Urinary bladder (tissue), 3 donors: ENCODE measurements at regions not wholly inside any gene's neighbourhood (a gene's known extent, or its start where the extent isn't known, plus 50 kb on each side); places are given as distances from the start of the nearest gene placed in this dataset.
"Not testable (repeated sequence)": the region's sequence is repeated elsewhere in the genome, so short reads cannot be mapped to it uniquely, and the experiment has no call there.

Source experiments
- DNase-seq: peaks from one replicate; pipeline ENCODE4 v3.0.0-alpha.2; 2015; ENCODE audit errors: extremely low spot score
- H3K27ac ChIP-seq: one replicate; pipeline ENCODE4 v1.5.1; 2013; ENCODE audit warnings: low read depth, mild to moderate bottlenecking, moderate library complexity
- H3K36me3 ChIP-seq: one replicate; pipeline ENCODE4 v1.6.1; 2013; ENCODE audit warnings: mild to moderate bottlenecking, moderate library complexity; ENCODE audit not compliant: insufficient read depth
- H3K4me1 ChIP-seq: one replicate; pipeline ENCODE4 v1.6.1; 2013; ENCODE audit warnings: mild to moderate bottlenecking, moderate library complexity; ENCODE audit not compliant: insufficient read depth
- H3K4me3 ChIP-seq: one replicate; pipeline ENCODE4 v1.5.1; 2013; ENCODE audit warnings: low read depth, low read length
- WGBS: extraction: QIAGEN DNeasy Blood & Tissue Kit; methylation state at CpG from one replicate; pipeline ENCODE4 v1.1.7; 2013; 5-methylcytosine and 5-hydroxymethylcytosine counted together
- donor health status: healthy with polysubstance abuse.
- donor health status: healthy.

DNA sequence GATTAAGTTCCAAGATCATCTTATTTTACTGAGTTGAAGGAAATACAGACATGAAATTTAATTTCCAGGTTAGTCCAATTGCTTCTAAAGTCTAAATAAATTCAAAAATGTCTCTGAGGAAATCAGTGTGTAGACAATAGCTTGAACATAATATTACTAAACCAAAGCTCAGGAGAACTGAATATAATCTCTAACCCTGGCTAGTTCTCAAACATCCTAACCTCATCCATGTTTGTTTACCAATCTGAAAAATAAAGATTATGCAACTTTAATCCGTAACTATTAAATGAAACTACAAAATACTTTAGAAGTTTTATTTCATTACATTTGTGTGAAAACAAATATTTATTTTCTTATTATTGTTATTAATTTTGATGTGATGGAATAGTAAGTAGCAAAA, 387.2 kb downstream of the TBC1D32 start:
- H3K27ac ChIP-seq, result no peak overlapping the region
- 2% methylated on average over 1 of the region's 1 CpG for WGBS

DNA sequence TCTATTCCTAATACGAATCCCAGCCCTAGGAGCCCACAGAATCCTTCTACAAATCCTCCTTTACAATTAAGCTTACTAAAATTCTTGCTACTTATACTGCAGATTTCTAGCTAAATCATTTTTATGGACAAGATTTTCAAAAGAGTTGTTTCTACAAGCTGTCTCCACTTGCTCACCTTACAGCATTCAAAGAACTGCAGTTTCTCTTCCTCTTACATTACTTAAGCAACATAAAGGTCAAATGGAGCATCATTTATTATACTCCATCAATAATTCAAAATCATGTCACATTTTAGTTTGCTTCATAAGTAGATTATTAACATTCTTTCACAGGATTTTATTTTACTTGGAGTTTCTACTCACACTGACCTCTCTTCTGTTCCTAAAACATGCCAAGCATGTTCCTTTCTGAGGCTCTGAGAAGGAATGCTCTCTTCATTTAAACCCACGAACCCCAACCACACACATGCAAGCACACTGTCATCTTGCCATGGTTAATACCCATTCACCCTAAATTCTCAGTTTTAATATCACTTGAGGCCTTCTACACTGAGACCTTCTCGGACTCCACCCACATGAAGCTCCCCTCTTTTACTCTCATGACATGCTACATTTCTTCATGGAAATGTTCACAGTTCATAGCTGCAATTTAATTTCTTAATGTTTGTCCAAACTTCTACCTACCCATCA, 388.2 kb downstream of the TBC1D32 start:
- Histone ChIP-seq H3K27ac (no peak overlapping the region), H3K4me1 (no peaks in the 10 kb centered on the region), H3K4me3 (no peak overlapping the region), H3K36me3 (no peaks in the 10 kb centered on the region)
- no peak for DNase-seq
- WGBS, result 81% methylated on average over 3 of the region's 3 CpGs

More for the DNA sequence above, 387.2 kb downstream of the TBC1D32 start:
- Histone ChIP-seq H3K4me1 (no peaks in the 10 kb centered on the region), H3K4me3 (no peak overlapping the region), H3K36me3 (no peaks in the 10 kb centered on the region)
- DNase-seq, result no peak

DNA sequence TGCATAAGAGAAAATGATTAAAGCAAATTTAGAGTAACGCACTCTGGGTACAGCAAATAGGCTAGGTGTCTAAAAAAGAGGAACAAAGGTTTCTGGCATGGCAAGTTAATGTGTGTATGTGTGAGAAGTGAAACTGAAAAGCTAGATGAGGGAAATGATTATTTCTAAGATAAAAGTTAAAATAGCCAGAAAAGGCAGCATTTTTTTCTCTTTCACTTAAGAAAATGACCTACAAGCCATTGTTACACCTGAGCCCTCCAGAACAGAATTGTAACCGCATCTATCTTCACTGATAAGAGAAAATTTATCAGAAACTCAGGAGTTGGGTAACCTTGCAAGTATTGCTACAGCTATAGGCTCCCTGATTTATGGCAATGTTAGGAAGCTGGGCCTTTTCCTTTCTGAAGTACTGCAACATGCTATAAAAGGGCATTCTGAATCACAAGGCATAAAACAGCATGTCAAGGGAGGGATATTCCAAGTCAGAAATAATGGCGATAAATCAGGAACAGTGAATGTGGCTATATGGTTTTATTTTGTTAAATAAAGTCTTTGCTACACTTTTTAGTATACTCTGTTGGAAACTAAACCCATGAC, 395.3 kb downstream of the TBC1D32 start:
- DNase-seq, result no peak
- Histone ChIP-seq H3K27ac (no peak overlapping the region), H3K4me1 (no peaks in the 10 kb centered on the region), H3K4me3 (no peak overlapping the region), H3K36me3 (no peaks in the 10 kb centered on the region)
- WGBS, result 81% methylated on average over 3 of the region's 3 CpGs

DNA sequence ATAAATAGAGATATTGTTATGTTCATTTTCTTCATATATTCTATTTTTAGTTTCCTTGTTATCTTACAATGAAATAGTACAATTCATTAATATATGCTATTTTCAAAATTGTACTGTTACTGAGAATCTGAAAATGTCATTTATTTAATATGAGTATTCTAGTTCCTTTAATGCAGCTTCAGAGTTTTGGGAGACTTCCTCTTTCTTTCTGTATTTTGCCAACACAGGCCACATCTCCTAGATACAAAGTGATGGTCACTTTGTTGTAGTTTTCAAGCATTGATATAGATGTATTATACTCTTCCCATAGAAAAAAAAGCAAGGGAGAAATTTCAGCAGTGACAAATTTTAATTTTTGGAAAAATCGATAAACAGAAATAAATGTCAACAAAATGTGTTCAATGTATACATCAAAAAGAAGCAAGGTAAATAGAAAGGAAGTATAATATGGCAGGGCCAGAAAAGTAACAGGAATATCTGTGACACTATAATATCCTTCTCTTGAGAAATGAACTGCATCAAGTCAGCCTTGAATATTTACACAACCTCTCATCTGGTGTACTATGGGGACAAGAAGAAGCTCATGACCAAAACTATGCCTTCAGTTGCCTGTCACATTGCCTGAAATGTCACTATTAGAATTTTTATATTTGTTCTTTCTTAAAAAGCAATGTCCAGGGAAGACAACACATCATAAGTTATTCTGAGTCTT, 396.0 kb downstream of the TBC1D32 start:
- Histone ChIP-seq H3K4me1 (no peaks in the 10 kb centered on the region), H3K27ac (no peak overlapping the region), H3K4me3 (no peak overlapping the region), H3K36me3 (no peaks in the 10 kb centered on the region)
- WGBS, result 88% methylated on average over 1 of the region's 1 CpG
- no peak for DNase-seq

DNA sequence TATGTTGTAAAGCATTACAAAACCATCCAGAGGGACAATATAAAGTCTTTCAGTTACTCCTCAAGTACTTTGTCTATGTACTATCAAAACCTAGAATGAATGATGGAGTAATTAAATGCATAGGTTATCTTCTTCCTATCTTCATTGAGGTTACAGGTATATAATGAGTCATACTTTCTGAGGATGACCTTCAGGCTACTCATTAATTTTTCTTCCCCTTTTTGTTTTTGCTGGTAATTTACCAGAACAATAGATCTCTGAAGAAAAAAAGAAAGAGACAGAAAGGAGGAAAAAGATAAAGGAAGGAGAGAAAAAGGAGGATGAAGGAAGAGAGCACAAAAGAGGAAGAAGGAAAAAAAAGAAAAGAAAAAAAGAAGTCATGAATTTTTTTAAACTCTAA, 398.4 kb downstream of the TBC1D32 start:
- H3K27ac ChIP-seq, result no peak overlapping the region
- H3K36me3 ChIP-seq, result no peaks in the 10 kb centered on the region
- H3K4me3 ChIP-seq, result no peak overlapping the region
- no peak for DNase-seq
- no peaks in the 10 kb centered on the region for H3K4me1 ChIP-seq

DNA sequence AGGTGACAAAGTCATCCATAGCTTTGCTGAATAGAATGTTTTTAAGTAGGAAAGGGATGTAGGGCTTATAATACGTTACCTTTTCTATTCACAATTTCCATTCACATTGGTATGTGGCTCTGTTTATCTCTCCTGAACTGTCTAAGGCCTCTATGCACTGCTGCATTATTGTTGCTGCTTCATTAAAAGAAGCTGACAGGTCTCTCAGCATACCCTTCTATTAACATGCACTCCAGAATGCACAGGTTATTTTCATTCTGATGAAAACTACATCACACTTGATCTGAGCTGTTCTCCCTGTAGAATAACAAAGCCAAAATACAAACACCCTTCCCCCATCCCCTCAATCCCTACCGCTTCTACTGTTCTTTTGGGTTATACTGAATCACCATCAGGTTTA, 399.3 kb downstream of the TBC1D32 start:
- no peak overlapping the region for H3K27ac ChIP-seq
- H3K36me3 ChIP-seq, result no peaks in the 10 kb centered on the region
- 88% methylated on average over 2 of the region's 2 CpGs for WGBS
- no peak overlapping the region for H3K4me3 ChIP-seq
- no peak for DNase-seq
- no peaks in the 10 kb centered on the region for H3K4me1 ChIP-seq

DNA sequence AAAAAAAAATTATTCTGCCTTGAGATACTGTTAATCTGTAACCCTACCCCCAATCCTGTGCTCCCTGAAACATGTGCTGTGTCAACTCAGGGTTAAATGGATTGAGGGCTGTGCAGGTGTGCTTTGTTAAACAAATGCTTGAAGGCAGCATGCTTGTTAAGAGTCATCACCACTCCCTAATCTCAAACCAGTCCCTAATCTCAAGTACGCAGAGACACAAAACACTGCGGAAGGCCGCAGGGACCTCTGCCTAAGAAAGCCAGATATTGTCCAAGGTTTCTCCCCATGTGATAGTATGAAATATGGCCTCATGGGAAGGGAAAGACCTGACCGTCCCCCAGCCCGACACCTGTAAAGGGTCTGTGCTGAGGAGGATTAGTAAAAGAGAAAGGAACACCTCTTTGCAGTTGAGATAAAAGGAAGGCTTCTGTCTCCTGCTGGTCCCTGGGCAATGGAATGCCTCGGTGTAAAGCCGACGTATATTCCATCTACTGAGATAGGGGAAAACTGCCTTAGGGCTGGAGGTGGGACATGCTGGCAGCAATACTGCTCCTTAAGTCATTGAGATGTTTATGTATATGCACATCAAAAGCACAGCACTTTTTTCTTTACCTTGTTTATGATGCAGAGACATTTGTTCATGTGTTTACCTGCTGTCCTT, 402.6 kb downstream of the TBC1D32 start:
- H3K4me1 ChIP-seq, DNase-seq, H3K36me3 ChIP-seq, H3K4me3 ChIP-seq, H3K27ac ChIP-seq: not testable (repeated sequence)
- 65% methylated on average over 8 of the region's 8 CpGs for WGBS

DNA sequence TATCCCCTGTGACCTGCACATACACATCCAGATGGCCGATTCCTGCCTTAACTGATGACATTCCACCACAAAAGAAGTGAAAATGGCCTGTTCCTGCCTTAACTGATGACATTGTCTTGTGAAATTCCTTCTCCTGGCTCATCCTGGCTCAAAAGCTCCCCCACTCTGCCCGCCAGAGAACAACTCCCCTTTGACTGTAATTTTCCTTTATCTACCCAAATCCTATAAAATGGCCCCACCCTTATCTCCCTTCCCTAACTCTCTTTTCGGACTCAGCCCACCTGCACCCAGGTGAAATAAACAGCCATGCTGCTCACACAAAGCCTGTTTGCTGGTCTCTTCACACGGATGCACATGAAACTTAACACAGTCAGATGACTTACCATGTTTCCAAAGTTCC, 403.8 kb downstream of the TBC1D32 start:
- not testable (repeated sequence) for H3K4me1 ChIP-seq, H3K4me3 ChIP-seq, DNase-seq, H3K36me3 ChIP-seq, H3K27ac ChIP-seq
- 91% methylated on average over 4 of the region's 4 CpGs for WGBS

DNA sequence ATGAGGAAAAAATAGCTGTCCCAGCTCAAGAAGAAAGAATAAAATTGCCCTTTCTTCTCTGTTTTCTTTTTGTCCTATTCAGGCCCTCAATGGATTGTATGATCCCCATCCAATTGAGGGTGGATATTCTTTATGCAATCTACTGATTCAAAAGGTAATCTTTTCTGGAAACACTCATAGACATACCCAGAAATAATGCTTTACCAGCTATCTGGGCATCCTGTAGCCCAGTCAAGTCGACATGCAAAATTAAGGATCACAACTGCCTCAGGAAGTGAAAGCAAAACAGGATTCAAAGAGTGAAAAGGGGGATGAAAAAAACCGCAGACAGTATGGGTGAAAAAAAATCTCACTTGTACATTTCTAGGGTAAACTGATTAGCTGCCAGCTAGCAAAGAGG, 410.1 kb downstream of the TBC1D32 start:
- Histone ChIP-seq H3K4me1 (no peaks in the 10 kb centered on the region), H3K27ac (no peak overlapping the region), H3K36me3 (no peaks in the 10 kb centered on the region), H3K4me3 (no peak overlapping the region)
- no peak for DNase-seq
- WGBS, result 83% methylated on average over 2 of the region's 2 CpGs

DNA sequence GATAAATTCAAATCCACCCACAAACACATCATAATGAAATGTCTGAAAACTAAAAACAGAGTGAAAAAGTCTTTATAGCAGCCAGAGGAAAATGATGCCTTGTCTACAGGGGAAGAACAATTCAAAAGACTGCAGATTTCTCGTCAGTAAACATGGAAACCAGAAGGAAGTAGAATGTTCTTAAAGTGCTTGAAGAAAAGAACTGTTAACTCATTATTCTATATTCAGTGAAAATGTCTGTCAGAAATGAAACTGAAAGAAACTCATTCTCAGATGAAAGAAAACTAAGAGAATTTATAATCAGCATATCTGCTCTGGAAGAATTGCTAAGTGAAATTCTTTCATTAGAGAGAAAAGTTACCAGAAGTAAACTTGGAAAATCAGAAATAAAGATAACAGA, 416.1 kb downstream of the TBC1D32 start:
- WGBS, result 33% methylated on average over 1 of the region's 1 CpG

DNA sequence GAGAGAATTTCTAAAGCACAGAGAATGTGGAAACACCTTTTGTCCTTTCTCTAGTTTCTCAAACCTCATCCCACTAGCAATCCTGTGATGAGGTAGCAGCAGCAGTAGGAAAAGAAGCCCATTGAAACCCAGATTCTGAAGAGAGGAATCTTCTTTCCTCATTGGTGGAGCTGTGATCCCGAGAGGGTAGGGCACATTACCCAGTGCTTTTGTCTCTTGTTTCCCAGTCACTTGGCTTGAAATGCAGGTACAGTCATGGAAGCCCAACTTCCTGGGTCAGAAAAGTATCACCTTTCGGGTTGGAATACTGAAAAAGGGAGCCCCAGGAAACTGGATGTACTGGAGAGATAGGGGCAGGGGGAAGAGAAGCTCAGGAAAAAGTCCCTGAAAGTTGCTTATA, 417.4 kb downstream of the TBC1D32 start:
- Histone ChIP-seq H3K36me3 (no peaks in the 10 kb centered on the region), H3K4me1 (no peaks in the 10 kb centered on the region), H3K27ac (no peak overlapping the region), H3K4me3 (no peak overlapping the region)
- 69% methylated on average over 2 of the region's 2 CpGs for WGBS
- no peak for DNase-seq

More for the DNA sequence above, 416.1 kb downstream of the TBC1D32 start:
- Histone ChIP-seq H3K4me3 (no peak overlapping the region), H3K36me3 (no peaks in the 10 kb centered on the region), H3K4me1 (no peaks in the 10 kb centered on the region), H3K27ac (no peak overlapping the region)
- no peak for DNase-seq

DNA sequence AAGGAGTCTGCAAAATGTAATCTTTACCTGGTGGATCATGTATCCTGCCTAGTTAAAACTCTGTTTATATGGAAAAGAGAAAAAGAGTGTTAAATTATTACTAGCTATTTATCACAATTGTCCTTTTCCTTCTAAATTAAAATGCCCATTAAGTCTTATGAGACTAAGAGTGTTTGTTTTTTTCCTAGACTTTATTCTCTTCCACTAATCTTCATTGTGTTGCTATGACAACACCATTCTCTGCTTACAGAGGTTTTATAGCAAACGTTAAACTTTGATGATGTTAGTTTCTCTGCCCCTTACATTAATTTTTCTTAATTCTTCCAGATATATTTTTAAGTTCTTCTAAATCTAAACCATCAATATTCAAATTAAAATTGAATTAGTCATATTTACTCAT, 420.8 kb downstream of the TBC1D32 start:
- H3K27ac ChIP-seq, result no peak overlapping the region
- no peak overlapping the region for H3K4me3 ChIP-seq
- 33% methylated on average over 1 of the region's 1 CpG for whole genome bisulfite sequencing
- H3K4me1 ChIP-seq, result no peaks in the 10 kb centered on the region
- no peaks in the 10 kb centered on the region for H3K36me3 ChIP-seq
- DNase-seq, result no peak

DNA sequence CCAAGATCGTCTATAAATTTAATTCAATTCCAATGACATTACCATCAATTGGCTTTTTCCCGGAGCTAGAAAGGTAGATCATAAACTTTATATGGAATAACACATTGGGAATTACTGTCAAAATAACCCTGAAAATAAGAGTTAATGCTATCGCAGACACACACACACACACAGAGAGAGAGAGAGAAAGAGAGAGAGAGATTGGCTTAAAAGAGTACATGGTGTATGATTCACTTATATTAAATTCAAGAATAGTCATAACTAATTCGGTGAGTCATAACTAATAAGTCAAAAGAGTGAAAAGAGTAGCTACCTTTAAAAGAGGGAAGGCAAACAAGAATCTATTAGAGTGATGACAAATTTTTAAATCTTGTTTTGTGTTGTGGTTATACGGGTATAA, 425.5 kb downstream of the TBC1D32 start:
- H3K36me3 ChIP-seq, result no peaks in the 10 kb centered on the region
- WGBS, result 89% methylated on average over 5 of the region's 5 CpGs

DNA sequence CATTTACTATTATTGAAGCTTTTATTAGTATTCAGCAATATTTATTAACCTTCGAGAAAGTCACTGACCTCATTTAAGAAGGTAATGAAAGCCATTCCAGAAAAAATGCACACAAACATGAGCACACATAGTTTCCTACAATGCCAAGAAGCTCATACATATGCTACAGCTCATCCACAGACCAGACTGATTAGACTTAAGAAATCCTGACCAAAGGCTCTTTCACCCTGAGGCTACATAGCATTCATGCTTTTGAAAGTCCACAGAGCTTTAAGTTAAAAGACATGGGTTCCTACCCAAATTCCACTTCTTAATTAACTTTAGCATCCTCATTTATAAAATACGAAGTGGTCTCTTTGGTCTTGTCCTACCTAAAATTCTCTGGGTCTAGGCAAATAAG, 430.4 kb downstream of the TBC1D32 start:
- Histone ChIP-seq H3K36me3 (no peaks in the 10 kb centered on the region), H3K4me3 (no peak overlapping the region), H3K4me1 (no peaks in the 10 kb centered on the region), H3K27ac (no peak overlapping the region)
- WGBS, result 34% methylated on average over 2 of the region's 2 CpGs
- DNase-seq, result no peak

More for the DNA sequence above, 425.5 kb downstream of the TBC1D32 start:
- Histone ChIP-seq H3K4me3 (no peak overlapping the region), H3K4me1 (no peaks in the 10 kb centered on the region), H3K27ac (no peak overlapping the region)
- DNase-seq, result no peak
